Activated CD8-positive, alpha-beta T cell treated with anti-CD3 and anti-CD28 coated beads for 36 hours (primary cell): ENCODE measurements at regions not wholly inside any gene's neighbourhood (a gene's known extent, or its start where the extent isn't known, plus 50 kb on each side); places are given as distances from the start of the nearest gene placed in this dataset.

Source experiments
- ATAC-seq: fragments of 200-7000 bp; cut with Tn5 transposase; one replicate; pipeline ENCODE4 v1.10.0; 2021; ENCODE audit warnings: mild to moderate bottlenecking, moderate library complexity
- CTCF ChIA-PET: fragments of 350-600 bp; sonication (Branson Sonifier 250); formaldehyde crosslinking; loops from one replicate; lab custom pipeline; 2021; ENCODE audit warnings: antibody characterized with exemption; lab: Charles Lee
- POLR2A ChIA-PET: fragments of 350-600 bp; sonication (Branson Sonifier 250); formaldehyde crosslinking; loops from one replicate; lab custom pipeline; 2021; ENCODE audit warnings: antibody characterized with exemption; lab: Charles Lee
- DNase-seq: peaks from one replicate; pipeline ENCODE4 v3.0.0-alpha.2; 2020
- H3K27ac Mint-ChIP-seq: one replicate; pipeline ENCODE4 v1.8.0; 2021; ENCODE audit warnings: mild to moderate bottlenecking, mixed read lengths
- H3K27me3 Mint-ChIP-seq: one replicate; pipeline ENCODE4 v1.8.0; 2021; ENCODE audit warnings: mixed read lengths
- H3K36me3 Mint-ChIP-seq: one replicate; pipeline ENCODE4 v1.8.0; 2021; ENCODE audit warnings: low read depth, mixed read lengths
- H3K4me1 Mint-ChIP-seq: one replicate; pipeline ENCODE4 v1.8.0; 2021; ENCODE audit warnings: low read depth, mixed read lengths
- H3K4me3 Mint-ChIP-seq: one replicate; pipeline ENCODE4 v1.8.0; 2021; ENCODE audit warnings: mild to moderate bottlenecking, moderate library complexity, mixed read lengths
- H3K9me3 Mint-ChIP-seq: one replicate; pipeline ENCODE4 v1.8.0; 2021; ENCODE audit warnings: mixed read lengths
- intact Hi-C: fragments of 100-400 bp; cut with micrococcal nuclease; formaldehyde crosslinking; loops from one replicate; pipeline ENCODE4 v1.10.0; 2022
- TF ChIP-seq, protein P1 (sequence below): fragments of 200-600 bp; IDR thresholded peaks from one replicate; pipeline ENCODE4 v1.8.0; 2022; ENCODE audit warnings: antibody characterized with exemption, mild to moderate bottlenecking

DNA sequence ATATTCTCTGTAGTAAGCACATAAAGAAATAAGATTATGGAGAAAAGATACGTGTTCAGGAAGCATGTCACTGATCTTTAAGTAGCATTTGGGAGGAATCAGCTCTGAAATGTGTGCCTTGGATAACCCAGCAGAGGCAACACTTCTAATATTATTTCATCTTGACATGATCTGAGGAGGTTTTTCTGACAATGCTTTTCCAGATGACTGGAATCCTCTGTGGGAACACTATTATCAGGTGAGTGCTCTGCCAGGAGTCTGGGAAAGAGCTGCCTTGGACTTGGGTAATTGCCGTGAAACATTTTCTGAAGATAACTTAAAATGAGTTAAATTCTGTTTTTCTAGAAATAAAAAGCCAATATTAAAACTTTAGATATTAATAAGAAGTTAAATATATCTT, 78.2 kb upstream of the QRFPR start:
- Mint-ChIP-seq H3K4me1 (no peaks in the 10 kb centered on the region), H3K27me3 (peaks cover 25% of the 10 kb centered on the region), H3K36me3 (no peaks in the 10 kb centered on the region), H3K9me3 (no peaks in the 10 kb centered on the region), H3K4me3 (no peak overlapping the region), H3K27ac (no peak overlapping the region)
- intact Hi-C loops, result no loop called here
- no peak for DNase-seq
- ChIA-PET CTCF (interaction anchor here (1.5 kb wide), 1 partner anchor 88 kb away, joined by 3 read pairs; no protein-coding TSS in a partner anchor), POLR2A (no interaction called here)
- ATAC-seq, result no peak
- TF ChIP-seq, protein P1, sequence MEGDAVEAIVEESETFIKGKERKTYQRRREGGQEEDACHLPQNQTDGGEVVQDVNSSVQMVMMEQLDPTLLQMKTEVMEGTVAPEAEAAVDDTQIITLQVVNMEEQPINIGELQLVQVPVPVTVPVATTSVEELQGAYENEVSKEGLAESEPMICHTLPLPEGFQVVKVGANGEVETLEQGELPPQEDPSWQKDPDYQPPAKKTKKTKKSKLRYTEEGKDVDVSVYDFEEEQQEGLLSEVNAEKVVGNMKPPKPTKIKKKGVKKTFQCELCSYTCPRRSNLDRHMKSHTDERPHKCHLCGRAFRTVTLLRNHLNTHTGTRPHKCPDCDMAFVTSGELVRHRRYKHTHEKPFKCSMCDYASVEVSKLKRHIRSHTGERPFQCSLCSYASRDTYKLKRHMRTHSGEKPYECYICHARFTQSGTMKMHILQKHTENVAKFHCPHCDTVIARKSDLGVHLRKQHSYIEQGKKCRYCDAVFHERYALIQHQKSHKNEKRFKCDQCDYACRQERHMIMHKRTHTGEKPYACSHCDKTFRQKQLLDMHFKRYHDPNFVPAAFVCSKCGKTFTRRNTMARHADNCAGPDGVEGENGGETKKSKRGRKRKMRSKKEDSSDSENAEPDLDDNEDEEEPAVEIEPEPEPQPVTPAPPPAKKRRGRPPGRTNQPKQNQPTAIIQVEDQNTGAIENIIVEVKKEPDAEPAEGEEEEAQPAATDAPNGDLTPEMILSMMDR, result no peak

DNA sequence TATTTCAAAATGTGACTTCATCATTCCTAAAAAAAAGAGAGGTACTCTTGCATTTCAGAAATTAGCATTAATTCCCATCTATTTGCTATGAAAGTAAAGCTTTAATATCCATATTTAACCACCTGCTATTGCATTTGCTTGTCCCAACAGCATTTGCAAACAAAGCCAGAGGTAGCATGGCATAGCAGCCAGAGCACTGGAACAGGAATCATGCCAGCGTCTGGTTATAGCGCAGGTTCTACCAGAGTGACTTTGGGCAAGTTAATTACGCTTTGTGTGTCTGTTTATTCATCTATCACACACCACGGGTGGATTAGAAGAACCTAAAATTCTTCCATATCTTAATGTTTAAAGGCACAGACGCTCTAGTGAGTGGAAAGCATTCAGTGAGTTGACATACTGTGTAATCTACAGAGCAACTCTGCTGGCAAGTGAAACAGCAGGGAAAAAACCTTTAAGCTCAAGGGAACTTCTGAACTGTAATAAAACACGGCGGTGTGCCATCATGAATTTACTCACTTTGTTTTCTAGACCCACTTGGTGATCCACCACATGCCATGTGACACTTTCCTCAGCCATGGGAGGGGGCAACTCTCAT, 76.6 kb upstream of the QRFPR start:
- DNase-seq (no peak), ATAC-seq (no peak)
- no peaks in the 10 kb centered on the region for H3K36me3 Mint-ChIP-seq
- no peaks in the 10 kb centered on the region for H3K9me3 Mint-ChIP-seq
- no peaks in the 10 kb centered on the region for H3K4me1 Mint-ChIP-seq
- intact Hi-C loops, result no loop called here
- POLR2A ChIA-PET, result no interaction called here
- H3K4me3 Mint-ChIP-seq, result no peak overlapping the region
- no peak overlapping the region for H3K27ac Mint-ChIP-seq
- CTCF ChIA-PET, result no interaction called here
- peaks cover 24% of the 10 kb centered on the region for H3K27me3 Mint-ChIP-seq
- TF ChIP-seq, protein P1, result no peak

DNA sequence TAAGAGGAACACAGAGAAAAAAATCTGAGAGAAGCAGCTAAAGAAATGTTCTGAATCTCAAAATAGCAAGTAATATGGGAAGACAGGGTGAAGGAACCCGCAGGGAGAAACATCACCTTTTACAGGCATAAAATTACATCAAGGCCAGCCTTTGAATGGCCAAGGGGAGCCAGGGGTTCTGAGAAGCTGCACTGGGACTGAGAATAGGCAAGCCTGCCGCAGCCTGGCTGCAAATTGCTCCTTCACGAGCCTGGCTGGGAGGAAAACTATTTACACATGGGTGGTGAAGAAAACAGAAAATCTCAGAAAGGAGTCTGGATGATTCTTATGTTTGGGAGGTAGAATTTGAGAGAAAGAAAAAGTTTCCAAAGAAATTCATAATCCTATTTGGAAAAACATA, 74.5 kb upstream of the QRFPR start:
- intact Hi-C loops, result no loop called here
- DNase-seq (no peak), ATAC-seq (no peak)
- CTCF ChIA-PET, result interaction anchor here (1.3 kb wide), 1 partner anchor 7 kb away, joined by 4 read pairs; no protein-coding TSS in a partner anchor
- Mint-ChIP-seq H3K27me3 (peaks cover 22% of the 10 kb centered on the region), H3K4me3 (no peak overlapping the region), H3K27ac (no peak overlapping the region), H3K9me3 (no peaks in the 10 kb centered on the region), H3K36me3 (no peaks in the 10 kb centered on the region), H3K4me1 (no peaks in the 10 kb centered on the region)
- TF ChIP-seq, protein P1, result no peak
- POLR2A ChIA-PET, result no interaction called here

DNA sequence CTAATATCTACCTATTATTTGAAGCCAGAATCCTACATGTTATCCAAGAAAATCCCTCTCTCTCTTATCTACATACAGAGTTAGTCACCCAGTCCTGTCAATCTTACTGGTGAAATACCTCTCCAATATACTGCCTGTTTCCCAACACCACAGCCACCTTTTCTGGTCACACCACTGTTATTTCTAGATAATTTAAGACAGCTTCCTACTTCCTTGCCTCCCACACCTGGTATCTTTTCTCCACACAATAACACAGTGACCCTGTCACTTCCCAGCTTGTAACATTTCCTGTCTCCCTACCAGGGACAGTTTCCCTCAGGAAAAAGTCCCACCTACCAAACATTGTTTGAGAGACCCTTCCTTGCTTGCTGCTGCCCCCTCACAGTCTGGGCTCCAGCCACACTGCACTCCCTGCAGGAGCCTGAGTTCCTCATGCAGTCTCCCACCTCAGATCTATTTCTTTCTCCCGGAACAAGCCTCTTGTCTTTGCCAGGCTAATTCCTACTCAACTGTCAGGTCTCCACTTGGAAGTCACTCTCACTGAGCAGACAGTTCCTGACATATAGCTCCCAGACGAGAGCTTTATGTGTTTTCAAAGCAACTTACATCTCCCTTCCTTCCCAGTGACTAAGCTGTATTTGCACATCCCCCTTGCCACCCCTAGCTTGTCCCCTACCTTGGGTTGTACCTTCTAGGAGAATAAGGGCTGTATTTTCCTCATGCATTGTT, 73.6 kb upstream of the QRFPR start:
- H3K27me3 Mint-ChIP-seq, result peaks cover 21% of the 10 kb centered on the region
- no peaks in the 10 kb centered on the region for H3K9me3 Mint-ChIP-seq
- ATAC-seq (no peak), DNase-seq (no peak)
- CTCF ChIA-PET, result interaction anchor here (1.3 kb wide), 1 partner anchor 8 kb away, joined by 4 read pairs; no protein-coding TSS in a partner anchor
- no peaks in the 10 kb centered on the region for H3K36me3 Mint-ChIP-seq
- no peak overlapping the region for H3K27ac Mint-ChIP-seq
- intact Hi-C loops, result no loop called here
- POLR2A ChIA-PET, result interaction anchor here (0.6 kb wide), 1 partner anchor 88 kb away, joined by 3 read pairs; no protein-coding TSS in a partner anchor
- no peaks in the 10 kb centered on the region for H3K4me1 Mint-ChIP-seq
- H3K4me3 Mint-ChIP-seq, result no peak overlapping the region
- TF ChIP-seq, protein P1, result no peak

DNA sequence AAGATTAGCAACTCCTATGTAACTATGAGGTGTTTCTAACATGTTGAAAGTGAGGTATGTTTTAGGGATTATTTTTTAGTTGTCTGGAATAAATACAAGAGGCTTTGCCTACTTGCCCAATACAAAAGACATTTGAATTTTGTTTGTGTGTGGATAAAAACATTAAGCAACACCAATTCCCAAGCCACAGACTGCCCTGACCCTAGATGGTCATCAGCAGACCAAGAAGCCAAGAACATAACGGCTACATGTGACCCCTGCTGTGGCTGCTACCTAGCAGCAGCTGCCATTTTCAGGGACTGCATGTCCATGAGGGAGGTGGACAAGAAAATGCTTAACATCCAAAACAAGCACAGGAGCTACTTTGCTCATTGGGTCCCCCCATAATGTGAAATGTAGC, 70.5 kb upstream of the QRFPR start:
- Mint-ChIP-seq H3K27me3 (peaks cover 17% of the 10 kb centered on the region), H3K4me3 (no peak overlapping the region)

More for the DNA sequence above, 70.5 kb upstream of the QRFPR start:
- intact Hi-C loops, result no loop called here
- no peak for ATAC-seq
- TF ChIP-seq, protein P1, result no peak
- DNase-seq, result no peak
- POLR2A ChIA-PET, result no interaction called here
- no peak overlapping the region for H3K27ac Mint-ChIP-seq
- H3K36me3 Mint-ChIP-seq, result no peaks in the 10 kb centered on the region
- CTCF ChIA-PET, result interaction anchor here (0.7 to 1.3 kb wide), 2 partner anchors 9 to 11 kb away, joined by 3 to 4 read pairs; no protein-coding TSS in a partner anchor
- H3K4me1 Mint-ChIP-seq, result no peaks in the 10 kb centered on the region
- H3K9me3 Mint-ChIP-seq, result no peaks in the 10 kb centered on the region
